Right lobe of liver (tissue), 6 donors: ENCODE measurements at regions not wholly inside any gene's neighbourhood (a gene's known extent, or its start where the extent isn't known, plus 50 kb on each side); places are given as distances from the start of the nearest gene placed in this dataset.

ENCODE experiments used
- ATAC-seq, 4 donors: fragments of 200-7000 bp; cut with Tn5 transposase; one replicate each; pipeline ENCODE4 v1.9.1; 2020; ENCODE audit warnings: mild to moderate bottlenecking in 4 of 4, moderate library complexity in 4 of 4
- DNase-seq, 3 donors: peaks; one replicate each; pipeline ENCODE4 v3.0.0-alpha.2; 2020
- H3K27ac ChIP-seq, 3 donors: fragments of 200-600 bp; one replicate each; pipeline ENCODE4 v1.8.0; 2022
- H3K27me3 ChIP-seq, 2 donors: fragments of 200-600 bp; one replicate each; pipeline ENCODE4 v1.8.0; 2022
- H3K36me3 ChIP-seq, 4 donors: fragments of 200-600 bp; sonication (generic) in 1 of 4; one replicate each; pipeline versions ENCODE4 v1.5.1 to v1.8.0; 2017 to 2022; ENCODE audit warnings: control low read depth in 1 of 4
- H3K4me1 ChIP-seq, 4 donors: fragments of 200-600 bp; sonication (generic) in 1 of 4; one replicate each; pipeline versions ENCODE4 v1.5.1 to v1.8.0; 2017 to 2022; ENCODE audit warnings: control low read depth in 1 of 4
- H3K4me3 ChIP-seq, 3 donors: fragments of 200-600 bp; one replicate each; pipeline ENCODE4 v1.8.0; 2022
- H3K9me3 ChIP-seq, 4 donors: fragments of 200-600 bp; sonication (generic) in 1 of 4; one replicate each; pipeline versions ENCODE4 v1.5.1 to v1.8.0; 2017 to 2022; ENCODE audit warnings: control low read depth in 1 of 4
- POLR2A ChIP-seq: fragments of 450-650 bp; IDR thresholded peaks from one replicate; pipeline ENCODE4 v1.6.1; 2017; ENCODE audit warnings: antibody characterized with exemption, mild to moderate bottlenecking
- WGBS: methylation state at CpG from one replicate; pipeline ENCODE4 v1.1.6; 2018; ENCODE audit warnings: low coverage, low lambda C conversion rate; ENCODE audit not compliant: insufficient coverage; ENCODE audit errors: missing lambda C conversion rate; 5-methylcytosine and 5-hydroxymethylcytosine counted together
- intact Hi-C, 2 donors: fragments of 100-400 bp; cut with DNase I; formaldehyde crosslinking; loops; one replicate each; pipeline versions ENCODE4 v1.11.2 to v1.14.1; 2022
- TF ChIP-seq, protein P1 (sequence below), 4 donors: fragments of 200-600 bp in 3 of 4; fragments of 450-650 bp in 1 of 4; IDR thresholded peaks; one replicate each; pipeline versions ENCODE4 v1.5.1 to v1.8.0; 2016 to 2022; ENCODE audit warnings: antibody characterized with exemption in 4 of 4, mild to moderate bottlenecking in 2 of 4
- donor health status: DM: no; HTN: yes; CAD: no.
- donor health status: DM: no; HTN: no; CAD: no.
- donor health status: DM: no; HTN: no; CAD: no.
- donor health status: DM: no; HTN: yes; CAD: no.
- donor health status: DM: no; HTN: yes; CAD: no.

DNA sequence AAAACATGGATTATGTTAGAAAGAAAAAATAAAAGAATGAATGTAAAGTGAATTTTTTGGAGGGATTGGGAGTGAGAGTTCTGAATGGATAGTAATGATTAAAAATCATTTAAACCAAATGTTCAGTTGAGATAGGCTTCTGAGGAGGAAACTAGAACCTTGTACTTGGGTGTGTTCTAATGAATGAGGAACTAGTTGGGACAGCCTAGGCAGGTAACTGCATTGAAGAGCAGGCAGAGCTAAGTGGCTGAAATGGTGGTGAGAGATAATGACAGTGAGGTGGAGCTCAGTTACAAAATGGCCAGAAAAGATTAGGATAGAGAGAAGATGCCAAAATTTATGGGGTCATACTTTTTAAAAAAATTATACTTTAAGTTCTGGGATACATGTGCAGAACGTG is 132.9 kb downstream of the ATP23 start:
- Histone ChIP-seq H3K27me3 (no peaks in the 10 kb centered on the region), H3K4me1 (no peaks in the 10 kb centered on the region), H3K9me3 (no peaks in the 10 kb centered on the region), H3K27ac (no peak overlapping the region), H3K36me3 (no peaks in the 10 kb centered on the region), H3K4me3 (no peak overlapping the region)
- no peak for TF ChIP-seq POLR2A
- TF ChIP-seq, protein P1, sequence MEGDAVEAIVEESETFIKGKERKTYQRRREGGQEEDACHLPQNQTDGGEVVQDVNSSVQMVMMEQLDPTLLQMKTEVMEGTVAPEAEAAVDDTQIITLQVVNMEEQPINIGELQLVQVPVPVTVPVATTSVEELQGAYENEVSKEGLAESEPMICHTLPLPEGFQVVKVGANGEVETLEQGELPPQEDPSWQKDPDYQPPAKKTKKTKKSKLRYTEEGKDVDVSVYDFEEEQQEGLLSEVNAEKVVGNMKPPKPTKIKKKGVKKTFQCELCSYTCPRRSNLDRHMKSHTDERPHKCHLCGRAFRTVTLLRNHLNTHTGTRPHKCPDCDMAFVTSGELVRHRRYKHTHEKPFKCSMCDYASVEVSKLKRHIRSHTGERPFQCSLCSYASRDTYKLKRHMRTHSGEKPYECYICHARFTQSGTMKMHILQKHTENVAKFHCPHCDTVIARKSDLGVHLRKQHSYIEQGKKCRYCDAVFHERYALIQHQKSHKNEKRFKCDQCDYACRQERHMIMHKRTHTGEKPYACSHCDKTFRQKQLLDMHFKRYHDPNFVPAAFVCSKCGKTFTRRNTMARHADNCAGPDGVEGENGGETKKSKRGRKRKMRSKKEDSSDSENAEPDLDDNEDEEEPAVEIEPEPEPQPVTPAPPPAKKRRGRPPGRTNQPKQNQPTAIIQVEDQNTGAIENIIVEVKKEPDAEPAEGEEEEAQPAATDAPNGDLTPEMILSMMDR (IDR thresholded peaks at IDR 0.05): no peak
- no peak for DNase-seq
- ATAC-seq: no peak
- intact Hi-C loops: no loop called here
- 86% methylated on average over 1 of the region's 1 CpG for WGBS

DNA sequence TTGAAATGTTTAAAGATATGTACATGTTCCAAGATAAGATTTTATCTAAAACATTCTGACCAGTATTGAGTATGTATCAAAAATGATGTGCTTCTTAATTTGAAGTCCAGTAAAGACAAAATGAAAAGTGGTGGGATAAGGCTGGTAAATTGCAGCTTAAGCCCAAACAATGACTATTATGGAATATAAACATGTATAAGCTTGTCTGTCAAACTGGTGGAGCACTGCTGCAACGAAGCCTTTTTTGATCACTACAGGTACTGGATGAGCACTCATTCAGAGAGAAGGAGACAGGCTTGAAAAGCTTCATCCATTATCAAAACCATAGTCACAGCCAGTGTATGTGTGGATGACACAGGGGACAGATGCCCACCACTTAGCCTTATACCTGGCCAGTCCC is 138.4 kb downstream of the ATP23 start:
- Histone ChIP-seq H3K9me3 (no peaks in the 10 kb centered on the region), H3K4me3 (no peak overlapping the region), H3K4me1 (no peaks in the 10 kb centered on the region), H3K27ac (no peak overlapping the region), H3K27me3 (no peaks in the 10 kb centered on the region), H3K36me3 (no peaks in the 10 kb centered on the region)
- no peak for ATAC-seq
- WGBS: 33% methylated on average over 1 of the region's 1 CpG
- no peak for TF ChIP-seq POLR2A
- TF ChIP-seq, protein P1 (IDR thresholded peaks at IDR 0.05): no peak
- intact Hi-C loops: no loop called here
- no peak for DNase-seq

DNA sequence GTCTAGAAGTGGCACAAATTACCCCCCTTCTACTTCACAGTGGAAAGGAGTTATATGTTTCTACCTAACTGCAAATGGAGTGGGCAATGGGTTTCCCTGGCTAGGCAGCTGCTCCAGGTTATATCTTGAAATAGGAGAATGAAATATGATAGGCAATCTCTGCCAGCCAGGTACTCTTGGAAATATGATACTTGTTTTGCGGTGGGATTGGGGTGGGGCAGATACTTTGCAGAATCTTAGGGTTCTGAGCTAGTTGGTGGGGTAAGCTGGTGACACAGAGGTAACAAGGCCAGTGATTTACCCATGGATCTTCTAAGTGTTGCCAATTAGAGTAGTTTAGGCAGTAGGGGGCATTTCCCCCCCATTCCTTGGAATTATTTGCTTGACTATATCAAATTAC is 140.1 kb downstream of the ATP23 start:
- Histone ChIP-seq H3K27ac (no peak overlapping the region), H3K4me3 (no peak overlapping the region), H3K27me3 (no peaks in the 10 kb centered on the region), H3K9me3 (no peaks in the 10 kb centered on the region), H3K36me3 (no peaks in the 10 kb centered on the region), H3K4me1 (no peaks in the 10 kb centered on the region)
- TF ChIP-seq POLR2A: no peak
- WGBS: 0% methylated on average over 1 of the region's 1 CpG
- ATAC-seq: no peak
- intact Hi-C loops: no loop called here
- no peak for DNase-seq

DNA sequence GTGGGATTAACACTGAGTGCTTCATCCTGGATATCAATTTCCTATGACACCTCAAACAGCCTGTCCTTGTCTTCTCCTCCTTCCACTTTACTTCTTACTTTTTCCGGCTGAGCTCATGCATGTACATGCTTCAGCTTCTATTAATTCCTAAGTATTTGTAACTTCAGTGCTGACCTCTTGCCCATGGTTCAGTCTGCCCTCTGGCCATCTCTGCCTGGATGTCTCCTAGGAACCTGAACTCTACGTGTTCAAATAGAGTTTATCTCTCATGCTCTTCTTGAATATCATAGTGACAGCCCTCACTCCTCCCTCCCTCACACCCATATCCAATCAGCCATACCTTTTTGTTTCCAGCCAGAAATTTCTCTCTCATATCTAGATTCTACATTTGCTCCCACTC is 141.6 kb downstream of the ATP23 start:
- TF ChIP-seq, protein P1 (IDR thresholded peaks at IDR 0.05): no peak
- TF ChIP-seq POLR2A: no peak
- Histone ChIP-seq H3K4me1 (no peaks in the 10 kb centered on the region), H3K9me3 (no peaks in the 10 kb centered on the region), H3K36me3 (no peaks in the 10 kb centered on the region), H3K4me3 (no peak overlapping the region), H3K27me3 (no peaks in the 10 kb centered on the region), H3K27ac (no peak overlapping the region)
- intact Hi-C loops: no loop called here
- ATAC-seq (no peak), DNase-seq (no peak)
- 51% methylated on average over 2 of the region's 2 CpGs for WGBS

DNA sequence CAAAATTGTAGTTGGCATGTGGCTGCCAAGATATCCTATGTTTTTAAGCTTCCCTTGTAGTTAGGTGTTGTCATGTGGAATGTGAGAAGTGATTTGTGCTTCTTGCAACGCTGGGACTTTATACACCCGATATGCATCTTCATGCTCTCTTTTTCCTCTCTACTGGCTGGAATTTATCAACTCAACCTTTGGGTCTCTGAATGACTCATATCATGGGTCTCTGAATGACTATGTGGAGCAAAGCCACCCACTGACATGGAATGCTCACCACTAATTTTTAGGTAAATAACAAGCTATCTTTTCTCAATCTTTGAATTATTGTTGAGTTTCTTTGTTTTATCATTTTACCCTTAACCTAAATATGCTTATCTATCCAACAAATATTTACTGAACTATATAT is 144.6 kb downstream of the ATP23 start:
- no peak for DNase-seq
- Histone ChIP-seq H3K4me3 (no peak overlapping the region), H3K36me3 (no peaks in the 10 kb centered on the region), H3K4me1 (no peaks in the 10 kb centered on the region), H3K27ac (no peak overlapping the region), H3K9me3 (no peaks in the 10 kb centered on the region), H3K27me3 (no peaks in the 10 kb centered on the region)
- no peak for ATAC-seq
- TF ChIP-seq POLR2A: no peak
- TF ChIP-seq, protein P1 (IDR thresholded peaks at IDR 0.05): no peak
- 80% methylated on average over 2 of the region's 2 CpGs for WGBS
- intact Hi-C loops: no loop called here
